ENCODE measurements at regions not wholly inside any gene's neighbourhood (a gene's known extent, or its start where the extent isn't known, plus 50 kb on each side); places are given as distances from the start of the nearest gene placed in this dataset.

DNA sequence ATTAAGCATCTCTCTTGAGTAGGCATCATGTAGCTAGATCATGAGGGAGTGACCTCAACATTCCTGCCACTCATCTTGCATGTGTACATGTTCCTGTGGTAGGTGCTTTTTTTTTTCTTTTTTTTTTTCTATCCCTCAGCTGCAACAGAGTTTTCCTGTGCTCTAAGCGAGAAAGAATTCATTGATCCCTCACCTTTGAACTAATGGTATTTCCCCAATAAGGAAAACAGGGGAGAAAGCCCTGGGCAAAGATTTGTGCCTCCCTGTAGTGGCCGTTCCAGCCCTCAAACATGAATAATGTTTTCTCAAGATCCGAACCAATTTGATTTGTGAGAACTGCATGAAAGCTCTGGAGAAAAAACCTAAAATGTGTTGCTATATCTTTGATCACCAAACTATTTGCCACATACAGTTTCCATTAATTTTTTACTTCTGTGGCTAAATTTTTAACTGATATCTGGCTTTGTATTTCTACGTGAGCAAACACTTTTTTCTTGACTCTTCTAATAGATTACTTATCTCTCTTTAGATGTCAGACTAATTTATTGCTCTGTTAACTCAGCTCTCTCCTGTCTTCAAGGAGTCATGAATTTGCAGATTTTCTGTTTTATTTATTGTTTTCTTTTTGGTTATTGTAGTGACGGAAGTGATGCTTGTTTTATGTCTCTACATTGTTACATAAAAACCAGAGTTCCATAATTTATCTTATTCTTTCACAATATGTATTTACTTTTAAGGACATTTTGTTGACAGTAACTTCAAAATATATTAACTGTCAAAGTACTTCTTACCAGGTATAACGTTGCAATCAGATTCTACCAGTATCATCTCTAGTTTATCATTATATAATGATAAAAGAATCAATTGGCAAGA is 1396.5 kb downstream of the OTOL1 start:
- no peak for DNase-seq
- no peak overlapping the region for H3K27ac Mint-ChIP-seq
- H3K36me3 Mint-ChIP-seq (ENCODE audit: low read depth), result no peaks in the 10 kb centered on the region
- H3K9me3 ChIP-seq (ENCODE audit: control insufficient read depth, low read length, poor library complexity, severe bottlenecking), result peaks cover 3% of the 10 kb centered on the region
- H3K4me3 Mint-ChIP-seq, result no peak overlapping the region
- H3K4me1 Mint-ChIP-seq, result no peaks in the 10 kb centered on the region
- no peak for ATAC-seq
- no peaks in the 10 kb centered on the region for H3K27me3 Mint-ChIP-seq

DNA sequence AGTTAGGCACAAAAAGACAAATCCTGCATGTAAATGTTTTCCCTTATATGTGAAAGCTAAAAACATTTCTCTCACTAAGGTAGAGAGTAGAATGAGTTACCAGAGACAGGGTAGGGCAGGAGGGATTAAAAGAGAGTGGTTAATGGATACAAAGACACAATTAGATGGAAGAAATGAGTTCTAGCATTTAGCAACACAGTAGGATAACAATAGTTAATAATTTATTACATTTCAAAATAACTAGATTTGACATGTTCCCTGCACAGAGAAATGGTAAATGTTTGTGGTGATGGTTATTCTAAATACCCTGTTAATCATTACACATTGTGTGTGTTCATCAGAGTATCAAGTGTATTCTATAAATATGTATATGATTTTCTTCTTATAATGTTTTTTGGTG is 1400.7 kb downstream of the OTOL1 start:
- H3K27me3 Mint-ChIP-seq, result no peaks in the 10 kb centered on the region
- H3K4me1 Mint-ChIP-seq, result no peaks in the 10 kb centered on the region
- no peak overlapping the region for H3K27ac Mint-ChIP-seq
- no peak for ATAC-seq
- peaks cover 3% of the 10 kb centered on the region for H3K9me3 ChIP-seq (ENCODE audit: control insufficient read depth, low read length, poor library complexity, severe bottlenecking)
- DNase-seq, result no peak
- H3K36me3 Mint-ChIP-seq (ENCODE audit: low read depth), result no peaks in the 10 kb centered on the region
- H3K4me3 Mint-ChIP-seq, result no peak overlapping the region

DNA sequence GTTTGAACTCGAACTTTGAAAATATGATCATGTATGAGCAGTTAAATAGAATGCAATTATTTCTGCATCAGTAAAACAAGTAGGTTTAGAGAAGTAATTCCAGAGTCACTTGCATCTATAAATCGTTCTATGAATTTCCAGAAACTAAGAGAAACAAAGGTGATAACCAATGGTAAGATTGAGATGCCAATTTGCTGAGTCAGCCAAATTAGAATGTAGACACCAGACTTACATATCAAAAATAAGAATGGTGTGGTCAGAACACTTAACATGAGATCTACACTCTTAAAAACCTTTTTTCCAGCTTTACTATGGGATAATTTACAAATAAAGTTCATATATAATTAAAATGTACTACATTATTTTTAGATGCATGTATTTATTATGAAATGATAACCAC is 1435.9 kb downstream of the OTOL1 start:
- no peaks in the 10 kb centered on the region for H3K36me3 Mint-ChIP-seq (ENCODE audit: low read depth)
- no peak for DNase-seq
- ATAC-seq, result no peak
- no peaks in the 10 kb centered on the region for H3K9me3 ChIP-seq (ENCODE audit: control insufficient read depth, low read length, poor library complexity, severe bottlenecking)
- no peak overlapping the region for H3K27ac Mint-ChIP-seq
- no peaks in the 10 kb centered on the region for H3K4me1 Mint-ChIP-seq
- H3K4me3 Mint-ChIP-seq, result no peak overlapping the region
- no peaks in the 10 kb centered on the region for H3K27me3 Mint-ChIP-seq

DNA sequence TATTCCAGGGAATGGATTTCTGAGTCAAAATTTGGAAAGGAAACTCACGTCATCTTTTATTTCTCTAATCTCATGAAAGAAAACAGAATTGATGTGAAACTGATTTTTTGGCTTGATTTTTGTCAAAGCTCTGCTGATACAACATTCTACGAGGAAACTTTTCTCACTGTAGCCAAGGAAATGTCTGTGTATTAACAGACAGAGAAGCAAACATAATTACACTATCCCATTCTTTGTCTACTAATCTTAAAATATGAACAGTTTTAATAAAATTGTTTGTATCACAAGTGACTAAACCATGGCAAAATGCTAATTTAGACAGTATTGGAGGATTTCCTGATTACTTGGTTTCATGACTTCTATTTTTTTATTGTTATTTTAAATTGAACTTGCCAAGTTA is 1437.0 kb downstream of the OTOL1 start:
- DNase-seq, result no peak
- Mint-ChIP-seq H3K27ac (no peak overlapping the region), H3K36me3 (ENCODE audit: low read depth) (no peaks in the 10 kb centered on the region), H3K4me3 (no peak overlapping the region), H3K27me3 (no peaks in the 10 kb centered on the region), H3K4me1 (no peaks in the 10 kb centered on the region)
- no peaks in the 10 kb centered on the region for H3K9me3 ChIP-seq (ENCODE audit: control insufficient read depth, low read length, poor library complexity, severe bottlenecking)
- ATAC-seq, result no peak

DNA sequence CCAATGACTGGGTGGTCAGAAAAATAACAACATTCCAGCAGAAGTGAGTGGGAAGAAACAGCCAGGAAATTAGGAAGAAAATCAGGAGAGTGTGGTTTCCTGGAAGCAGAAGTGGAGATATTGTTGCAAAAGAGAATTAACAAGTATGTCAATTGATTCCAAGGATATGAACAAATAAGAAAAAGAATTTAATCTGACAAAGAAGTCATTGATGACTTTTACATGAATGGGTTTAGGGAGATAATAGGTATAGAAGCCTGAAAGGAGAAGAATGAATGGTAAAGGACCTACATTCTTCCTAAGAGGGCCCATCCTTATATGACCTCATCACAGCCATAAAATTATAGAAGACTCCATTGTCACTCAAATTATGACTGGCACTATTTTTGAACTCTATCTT is 1440.1 kb downstream of the OTOL1 start:
- Mint-ChIP-seq H3K4me3 (no peak overlapping the region), H3K27ac (no peak overlapping the region), H3K36me3 (ENCODE audit: low read depth) (no peaks in the 10 kb centered on the region), H3K4me1 (no peaks in the 10 kb centered on the region), H3K27me3 (no peaks in the 10 kb centered on the region)
- ATAC-seq, result no peak
- no peak for DNase-seq
- no peaks in the 10 kb centered on the region for H3K9me3 ChIP-seq (ENCODE audit: control insufficient read depth, low read length, poor library complexity, severe bottlenecking)

DNA sequence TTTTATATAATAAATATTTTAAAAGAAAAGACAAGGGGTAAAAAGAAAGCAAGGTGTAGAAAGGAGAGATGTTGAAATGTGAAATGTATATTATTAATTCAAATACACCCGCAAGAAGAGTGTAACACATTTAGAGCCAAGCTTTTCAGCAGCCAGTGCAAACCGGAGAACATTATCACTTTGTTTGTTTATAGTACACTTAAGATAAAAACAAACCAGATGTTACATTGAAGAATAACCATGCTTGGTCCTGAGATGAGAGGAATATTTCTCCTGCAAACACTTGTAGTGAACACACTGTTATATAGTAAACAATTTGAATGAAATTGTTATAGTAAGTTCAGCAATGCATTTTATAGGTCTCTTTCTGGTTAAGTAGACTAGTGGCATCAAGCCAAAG is 1441.5 kb downstream of the OTOL1 start:
- Mint-ChIP-seq H3K36me3 (ENCODE audit: low read depth) (no peaks in the 10 kb centered on the region), H3K4me1 (no peaks in the 10 kb centered on the region), H3K4me3 (no peak overlapping the region), H3K27ac (no peak overlapping the region), H3K27me3 (no peaks in the 10 kb centered on the region)
- DNase-seq (no peak), ATAC-seq (no peak)
- no peaks in the 10 kb centered on the region for H3K9me3 ChIP-seq (ENCODE audit: control insufficient read depth, low read length, poor library complexity, severe bottlenecking)

DNA sequence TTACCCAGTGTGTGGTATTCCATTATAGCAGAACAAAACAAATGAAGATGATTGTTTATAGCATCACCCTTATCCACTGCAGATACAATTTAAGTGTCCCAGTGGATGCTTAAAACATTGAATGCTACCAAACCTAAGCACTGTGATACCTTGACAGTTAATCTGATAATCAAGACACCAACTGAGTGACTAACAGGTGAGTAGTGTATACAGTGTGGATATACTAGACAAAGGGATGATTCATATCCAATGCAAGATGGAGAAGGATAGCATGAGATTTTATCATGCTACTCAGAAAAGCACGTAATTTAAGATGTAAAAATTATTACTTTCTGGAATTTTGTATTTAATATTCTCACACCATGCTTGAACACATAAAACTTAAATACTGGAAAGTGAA is 1449.0 kb downstream of the OTOL1 start:
- DNase-seq (no peak), ATAC-seq (no peak)
- H3K36me3 Mint-ChIP-seq (ENCODE audit: low read depth), result no peaks in the 10 kb centered on the region
- no peaks in the 10 kb centered on the region for H3K27me3 Mint-ChIP-seq
- H3K27ac Mint-ChIP-seq, result no peak overlapping the region
- no peaks in the 10 kb centered on the region for H3K9me3 ChIP-seq (ENCODE audit: control insufficient read depth, low read length, poor library complexity, severe bottlenecking)
- no peak overlapping the region for H3K4me3 Mint-ChIP-seq
- no peaks in the 10 kb centered on the region for H3K4me1 Mint-ChIP-seq

DNA sequence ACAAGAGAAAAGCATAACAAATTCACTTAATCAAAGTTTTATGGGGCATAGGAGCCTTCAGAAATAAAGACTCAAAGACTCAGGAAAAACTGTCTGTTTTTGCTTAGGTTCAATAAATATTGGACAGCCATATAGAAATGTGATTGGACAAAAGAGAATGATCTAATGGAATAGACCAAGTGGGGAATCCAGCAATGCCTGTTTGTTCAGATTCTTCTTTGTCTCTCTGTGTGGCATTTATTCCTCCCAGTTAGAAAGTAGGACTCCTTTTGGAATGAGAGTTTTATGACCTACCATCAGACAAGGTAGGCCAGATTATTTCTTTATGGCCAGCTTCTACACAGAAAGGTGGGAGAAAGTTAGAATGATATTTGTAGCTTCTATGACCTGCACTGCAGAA is 1460.1 kb downstream of the OTOL1 start:
- Mint-ChIP-seq H3K4me3 (no peak overlapping the region), H3K4me1 (no peaks in the 10 kb centered on the region), H3K27ac (no peak overlapping the region), H3K27me3 (no peaks in the 10 kb centered on the region), H3K36me3 (ENCODE audit: low read depth) (no peaks in the 10 kb centered on the region)
- DNase-seq (no peak), ATAC-seq (no peak)
- no peaks in the 10 kb centered on the region for H3K9me3 ChIP-seq (ENCODE audit: control insufficient read depth, low read length, poor library complexity, severe bottlenecking)

DNA sequence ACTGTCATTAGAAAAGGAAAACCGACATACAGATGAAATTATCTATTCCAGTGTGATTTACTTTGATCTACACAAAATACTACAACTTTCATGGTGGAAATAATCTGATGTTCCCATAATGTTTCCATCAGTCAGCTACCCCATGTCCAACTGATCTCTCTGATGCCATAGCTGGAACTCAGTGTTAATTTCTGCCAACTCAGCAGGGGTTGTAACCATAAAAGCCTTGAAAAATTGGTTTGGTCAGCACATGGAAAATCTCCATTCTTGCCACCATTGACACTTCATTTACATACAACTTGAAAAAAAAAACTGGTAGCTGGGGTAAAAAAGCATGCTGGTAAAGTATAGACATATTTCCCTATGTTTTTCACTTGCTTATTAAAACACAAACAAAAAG is 1463.7 kb downstream of the OTOL1 start:
- no peak overlapping the region for H3K4me3 Mint-ChIP-seq
- ATAC-seq (no peak), DNase-seq (no peak)
- H3K27me3 Mint-ChIP-seq, result no peaks in the 10 kb centered on the region
- H3K4me1 Mint-ChIP-seq, result no peaks in the 10 kb centered on the region
- H3K36me3 Mint-ChIP-seq (ENCODE audit: low read depth), result no peaks in the 10 kb centered on the region
- H3K9me3 ChIP-seq (ENCODE audit: control insufficient read depth, low read length, poor library complexity, severe bottlenecking), result no peaks in the 10 kb centered on the region
- no peak overlapping the region for H3K27ac Mint-ChIP-seq

DNA sequence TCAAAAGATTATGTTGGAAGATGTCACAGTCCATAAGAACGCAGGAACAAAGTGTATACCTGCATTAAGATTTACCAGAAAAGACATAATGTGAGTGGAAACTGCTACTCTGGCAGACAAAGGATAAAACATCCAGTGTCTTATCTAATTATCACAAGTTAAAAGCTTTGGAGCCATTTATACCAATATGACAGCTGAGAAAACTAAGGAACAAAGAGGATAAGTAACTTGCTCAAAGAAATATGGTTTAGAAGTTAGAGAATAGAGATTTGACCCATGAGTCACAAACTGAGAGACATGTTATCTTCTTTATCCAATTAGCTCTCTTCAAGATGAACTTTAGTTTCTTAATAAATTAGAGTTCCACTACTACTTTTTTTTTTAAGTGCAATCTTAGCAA is 1473.7 kb downstream of the OTOL1 start:
- Mint-ChIP-seq H3K36me3 (ENCODE audit: low read depth) (no peaks in the 10 kb centered on the region), H3K4me1 (no peaks in the 10 kb centered on the region), H3K4me3 (no peak overlapping the region), H3K27me3 (no peaks in the 10 kb centered on the region), H3K27ac (no peak overlapping the region)
- DNase-seq, result no peak
- ATAC-seq, result no peak
- no peaks in the 10 kb centered on the region for H3K9me3 ChIP-seq (ENCODE audit: control insufficient read depth, low read length, poor library complexity, severe bottlenecking)

DNA sequence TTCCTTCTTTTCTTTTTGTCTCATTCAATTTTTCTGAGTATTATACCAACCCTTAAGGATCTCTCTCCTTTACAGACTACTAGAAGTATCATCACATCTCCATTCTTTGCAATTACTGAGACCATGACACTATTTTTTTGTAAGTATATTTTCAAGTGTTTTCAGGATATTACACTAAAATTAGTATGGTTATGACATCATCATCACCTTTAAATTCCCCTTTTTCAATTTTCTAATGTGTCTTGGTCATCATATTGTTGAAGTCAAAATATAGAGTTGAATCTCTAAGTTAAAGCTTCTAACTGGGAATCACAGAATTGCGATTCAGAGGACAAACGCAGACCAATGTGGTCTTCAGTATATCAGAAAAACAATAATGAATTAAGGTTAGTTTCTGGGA is 1475.1 kb downstream of the OTOL1 start:
- Mint-ChIP-seq H3K4me3 (no peak overlapping the region), H3K4me1 (no peaks in the 10 kb centered on the region)
- ATAC-seq, result no peak

DNA sequence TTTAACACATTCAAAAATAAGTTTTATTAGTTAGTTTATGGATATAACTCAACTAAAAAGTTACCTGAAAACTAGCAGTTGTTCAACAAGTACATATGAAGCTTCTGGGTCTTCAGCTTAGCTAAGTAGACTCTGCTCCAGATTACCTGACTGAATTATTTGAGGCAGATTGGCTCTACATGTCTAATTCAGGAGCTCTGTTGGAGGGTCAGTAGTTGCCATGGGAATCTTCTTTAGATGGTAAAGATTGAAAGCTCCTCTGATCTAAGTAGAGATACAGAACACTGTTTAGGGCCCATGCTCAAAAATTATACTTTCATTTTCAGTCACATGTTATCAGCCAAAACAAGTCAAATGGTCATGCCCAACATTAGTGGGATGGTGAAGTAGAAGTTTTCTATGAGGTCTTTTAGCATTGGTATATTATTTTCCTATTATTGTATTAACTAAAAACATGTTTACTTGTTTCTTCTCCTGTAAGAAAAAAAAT is 1476.9 kb downstream of the OTOL1 start:
- H3K9me3 ChIP-seq (ENCODE audit: control insufficient read depth, low read length, poor library complexity, severe bottlenecking), result no peaks in the 10 kb centered on the region
- DNase-seq, result no peak
- Mint-ChIP-seq H3K27ac (no peak overlapping the region), H3K4me1 (no peaks in the 10 kb centered on the region), H3K4me3 (no peak overlapping the region), H3K36me3 (ENCODE audit: low read depth) (no peaks in the 10 kb centered on the region), H3K27me3 (no peaks in the 10 kb centered on the region)
- no peak for ATAC-seq

More for the DNA sequence above, 1475.1 kb downstream of the OTOL1 start:
- H3K27me3 Mint-ChIP-seq, result no peaks in the 10 kb centered on the region
- no peaks in the 10 kb centered on the region for H3K36me3 Mint-ChIP-seq (ENCODE audit: low read depth)
- no peak overlapping the region for H3K27ac Mint-ChIP-seq
- no peak for DNase-seq
- H3K9me3 ChIP-seq (ENCODE audit: control insufficient read depth, low read length, poor library complexity, severe bottlenecking), result no peaks in the 10 kb centered on the region

DNA sequence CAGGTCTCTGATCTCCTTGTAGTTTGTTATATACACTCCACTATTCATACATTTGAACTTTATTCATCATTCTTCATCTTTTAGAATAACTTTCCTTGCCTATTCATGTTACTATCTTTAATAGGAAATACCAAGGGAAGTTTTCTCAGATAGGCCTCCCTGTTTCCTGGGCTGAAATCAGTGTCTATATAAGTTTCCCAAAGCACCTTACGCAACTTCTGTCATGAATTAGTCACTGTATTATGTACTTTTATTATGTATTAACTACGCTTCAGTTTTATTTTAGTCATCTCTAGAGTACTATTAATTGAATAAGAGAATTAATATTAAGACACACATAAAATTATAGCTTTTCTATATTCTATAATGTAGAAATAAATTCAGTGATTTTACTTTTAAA is 1481.5 kb downstream of the OTOL1 start:
- H3K4me1 Mint-ChIP-seq, result no peaks in the 10 kb centered on the region
- no peaks in the 10 kb centered on the region for H3K9me3 ChIP-seq (ENCODE audit: control insufficient read depth, low read length, poor library complexity, severe bottlenecking)
- no peak for DNase-seq
- no peak for ATAC-seq
- no peaks in the 10 kb centered on the region for H3K27me3 Mint-ChIP-seq
- no peak overlapping the region for H3K4me3 Mint-ChIP-seq
- no peak overlapping the region for H3K27ac Mint-ChIP-seq
- H3K36me3 Mint-ChIP-seq (ENCODE audit: low read depth), result no peaks in the 10 kb centered on the region

DNA sequence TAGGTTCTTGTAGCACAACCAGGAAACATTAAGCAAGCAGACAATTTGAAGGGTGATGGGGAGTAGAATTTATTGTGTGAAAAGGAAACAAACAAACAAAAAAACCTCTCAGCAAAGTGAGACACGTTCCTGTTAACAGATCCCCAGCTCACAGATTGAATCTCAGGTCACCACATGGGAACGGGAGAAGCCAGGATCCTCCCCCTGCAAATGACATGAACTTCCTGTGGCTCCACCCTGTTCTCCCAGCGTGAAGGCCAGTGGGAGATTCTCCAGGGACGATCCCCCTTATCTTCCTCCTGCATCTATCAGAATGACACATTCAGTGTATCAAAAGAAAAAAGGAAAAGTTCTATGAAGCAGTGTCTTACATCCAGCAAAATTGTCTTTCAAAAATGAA is 1488.1 kb downstream of the OTOL1 start:
- no peaks in the 10 kb centered on the region for H3K27me3 Mint-ChIP-seq
- no peak overlapping the region for H3K4me3 Mint-ChIP-seq
- no peaks in the 10 kb centered on the region for H3K9me3 ChIP-seq (ENCODE audit: control insufficient read depth, low read length, poor library complexity, severe bottlenecking)
- no peak overlapping the region for H3K27ac Mint-ChIP-seq
- no peaks in the 10 kb centered on the region for H3K4me1 Mint-ChIP-seq
- no peak for ATAC-seq
- no peak for DNase-seq
- no peaks in the 10 kb centered on the region for H3K36me3 Mint-ChIP-seq (ENCODE audit: low read depth)
